GM19351 (cell line): ENCODE measurements at regions not wholly inside any gene's neighbourhood (a gene's known extent, or its start where the extent isn't known, plus 50 kb on each side); places are given as distances from the start of the nearest gene placed in this dataset.

Experiments used
- ATAC-seq: cut with Tn5 transposase; IDR thresholded peaks from one replicate; pipeline ENCODE4 v1.9.1; 2021; ENCODE audit warnings: mild to moderate bottlenecking, moderate library complexity; ENCODE audit not compliant: unreplicated experiment

- ATAC-seq, result no peak
Measured at GRCh38 chr6:109235481-109236038, 140.3 kb downstream of the CEP57L1 start.

GRCh38 chr6:109230453-109230852, 135.1 kb downstream of the CEP57L1 start:
- ATAC-seq, result no peak

- ATAC-seq, result no peak
Measured at GRCh38 chr6:109229536-109229935, 134.2 kb downstream of the CEP57L1 start.

GRCh38 chr6:109227646-109228045, 132.3 kb downstream of the CEP57L1 start:
- no peak for ATAC-seq

- ATAC-seq, result no peak
Measured at GRCh38 chr6:109226353-109226752, 131.0 kb downstream of the CEP57L1 start.

GRCh38 chr6:109225946-109226345, 130.6 kb downstream of the CEP57L1 start:
- ATAC-seq, result no peak

GRCh38 chr6:109224994-109225393, 129.7 kb downstream of the CEP57L1 start:
- ATAC-seq, result no peak

- no peak for ATAC-seq
Measured at GRCh38 chr6:109224107-109224875, 129.0 kb downstream of the CEP57L1 start.

- no peak for ATAC-seq
Measured at GRCh38 chr6:109222848-109223247, 127.5 kb downstream of the CEP57L1 start.

- ATAC-seq, result no peak
Measured at GRCh38 chr6:109221543-109222195, 126.4 kb downstream of the CEP57L1 start.
